ENCODE measurements at regions not wholly inside any gene's neighbourhood (a gene's known extent, or its start where the extent isn't known, plus 50 kb on each side); places are given as distances from the start of the nearest gene placed in this dataset.
"Not testable (repeated sequence)": the region's sequence is repeated elsewhere in the genome, so short reads cannot be mapped to it uniquely, and the experiment has no call there.

GRCh38 chr11:81365496-81365895 lies 1368.2 kb downstream of the FAM181B start:
- DNase-seq: no peak

GRCh38 chr11:81359476-81359875 lies 1374.2 kb downstream of the FAM181B start:
- no peak for DNase-seq

GRCh38 chr11:81345609-81346008 lies 1388.1 kb downstream of the FAM181B start:
- no peak for DNase-seq

DNA sequence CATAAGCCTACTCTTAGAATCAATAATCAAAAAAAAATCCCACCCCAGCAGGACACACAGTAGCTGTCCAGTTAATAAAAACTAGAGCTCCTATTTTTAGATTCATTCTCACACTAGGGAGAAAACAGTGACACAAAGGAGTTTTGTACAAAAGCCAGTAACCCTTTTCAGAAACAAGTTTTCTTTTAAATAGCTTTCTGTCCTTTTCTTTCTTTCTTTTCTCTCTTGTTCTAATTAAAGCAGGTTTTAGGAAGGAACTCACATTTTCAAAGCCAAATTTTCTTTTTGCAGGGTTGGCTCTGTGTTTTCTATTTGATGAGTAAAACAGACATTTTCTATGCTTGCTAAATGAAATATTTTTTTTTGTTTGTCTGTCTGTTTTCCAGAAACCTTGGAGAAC lies 1390.7 kb downstream of the FAM181B start:
- DNase-seq: no peak

- DNase-seq: no peak
These were observed 1393.4 kb downstream of the FAM181B start for GRCh38 chr11:81340225-81340624.

DNA sequence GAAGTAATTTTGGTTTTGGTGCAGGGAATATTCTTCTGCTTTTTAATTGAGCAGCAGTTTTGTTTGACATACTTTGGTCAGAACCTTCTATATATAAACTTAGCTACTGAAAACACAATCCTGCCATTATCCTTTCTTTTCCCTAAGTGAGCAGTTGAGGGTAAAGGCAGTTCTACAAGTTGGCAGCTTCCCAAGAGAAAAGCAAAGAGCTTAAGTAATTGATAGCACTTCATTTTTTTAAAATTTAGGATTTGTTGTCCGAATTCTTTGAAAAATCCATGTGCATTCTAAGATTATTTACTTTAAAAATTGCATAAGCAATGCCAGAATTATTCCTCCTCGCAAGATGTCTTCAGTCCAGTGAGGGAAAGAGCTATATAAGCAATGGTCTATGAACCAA lies 1394.1 kb downstream of the FAM181B start:
- DNase-seq: no peak

- DNase-seq: no peak
These were observed 1395.9 kb downstream of the FAM181B start for GRCh38 chr11:81337756-81338155.

DNA sequence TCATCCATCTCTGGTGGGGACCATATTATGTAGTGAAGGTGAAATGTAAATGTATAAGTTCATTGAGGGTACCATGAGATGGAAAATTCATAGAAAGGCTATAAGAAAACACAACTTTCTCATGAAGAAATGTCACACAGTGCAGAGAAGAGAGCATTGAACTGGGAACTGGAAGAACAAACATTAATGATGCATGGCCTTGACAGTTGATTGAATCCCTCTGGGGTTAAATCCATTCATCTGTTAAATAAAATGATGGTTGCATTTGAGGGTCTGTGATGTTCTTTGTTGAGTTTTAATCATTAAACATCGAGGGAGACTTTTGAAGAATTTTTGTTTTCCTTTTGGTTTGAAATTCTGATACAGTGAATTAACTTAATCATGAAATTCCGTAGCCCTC lies 1401.4 kb downstream of the FAM181B start:
- no peak for DNase-seq

- no peak for DNase-seq
These were observed 1401.9 kb downstream of the FAM181B start for GRCh38 chr11:81331611-81332235.

DNA sequence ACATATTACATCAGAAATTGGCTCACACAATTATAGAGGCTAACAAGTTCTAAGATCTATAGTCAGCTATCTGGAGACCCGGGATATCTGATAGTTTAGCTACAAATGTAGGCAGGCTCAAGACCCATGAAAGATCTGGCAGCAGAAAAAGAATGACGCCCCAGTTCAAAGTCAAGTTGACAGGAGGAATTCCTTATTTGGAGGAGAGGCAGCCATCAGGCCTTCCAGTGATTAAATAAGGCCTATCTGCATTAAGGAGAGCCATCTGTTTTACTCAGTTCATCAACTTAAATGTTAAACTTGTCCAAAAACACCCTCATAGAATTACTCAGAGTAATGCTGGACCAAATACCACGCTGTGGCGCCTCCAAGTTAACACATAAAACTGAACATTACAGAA lies 1402.6 kb downstream of the FAM181B start:
- no peak for DNase-seq

GRCh38 chr11:81303038-81303664 lies 1430.5 kb downstream of the FAM181B start:
- no peak for DNase-seq

DNA sequence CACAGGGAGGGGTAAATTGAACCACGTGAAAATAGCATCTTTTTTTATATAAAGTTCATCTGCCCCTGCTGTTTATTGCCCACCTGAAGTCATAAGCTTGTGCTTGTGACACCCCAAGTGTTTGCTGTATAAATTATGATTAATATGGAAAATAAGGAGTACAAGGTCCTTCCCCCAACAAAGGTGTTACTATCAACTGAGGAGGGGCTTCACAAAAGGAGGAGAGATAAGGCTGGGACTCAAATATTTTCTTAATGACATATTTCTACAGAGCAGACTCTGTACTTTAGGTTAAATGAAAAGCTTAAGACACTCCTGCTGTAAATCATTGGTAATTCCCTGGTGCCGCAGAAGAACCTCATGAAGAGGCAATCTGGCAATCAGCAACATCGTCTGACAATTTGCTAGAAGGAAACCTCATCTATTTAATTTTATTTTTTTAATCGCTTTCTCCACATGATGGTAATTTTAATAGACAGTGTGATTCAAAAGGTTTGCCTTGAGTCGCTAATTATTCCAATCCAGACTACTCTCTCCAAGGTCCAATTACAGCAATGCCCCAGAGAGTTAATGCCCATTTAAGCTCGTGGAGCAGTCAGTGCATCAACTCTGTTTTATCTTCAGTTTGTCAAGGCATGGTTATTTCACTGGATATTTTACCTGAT lies 1432.4 kb downstream of the FAM181B start:
- no peak for DNase-seq

GRCh38 chr11:81286959-81287358 lies 1446.7 kb downstream of the FAM181B start:
- no peak for DNase-seq

DNA sequence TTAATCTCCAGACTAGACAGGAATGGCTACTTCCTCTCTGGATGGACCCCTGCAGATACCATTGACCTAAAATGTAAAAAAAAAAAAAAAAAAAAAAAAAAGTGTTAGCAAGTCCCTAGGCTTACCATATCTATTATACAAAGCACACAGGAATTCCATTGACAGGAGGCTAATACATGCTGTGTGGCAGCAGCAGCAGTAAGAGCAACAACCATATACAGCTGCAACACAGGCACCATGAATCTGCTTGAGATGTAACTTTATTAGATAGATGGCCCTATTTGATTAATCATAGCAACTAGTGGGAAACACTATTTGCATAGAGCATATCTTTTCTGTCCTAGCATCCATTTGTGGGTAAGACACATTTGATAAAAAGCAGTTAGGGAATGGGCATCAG lies 1447.1 kb downstream of the FAM181B start:
- no peak for DNase-seq

- DNase-seq: not testable (repeated sequence)
These were observed 1453.4 kb downstream of the FAM181B start for GRCh38 chr11:81280228-81280627.

GRCh38 chr11:81278991-81279390 lies 1454.7 kb downstream of the FAM181B start:
- no peak for DNase-seq

DNA sequence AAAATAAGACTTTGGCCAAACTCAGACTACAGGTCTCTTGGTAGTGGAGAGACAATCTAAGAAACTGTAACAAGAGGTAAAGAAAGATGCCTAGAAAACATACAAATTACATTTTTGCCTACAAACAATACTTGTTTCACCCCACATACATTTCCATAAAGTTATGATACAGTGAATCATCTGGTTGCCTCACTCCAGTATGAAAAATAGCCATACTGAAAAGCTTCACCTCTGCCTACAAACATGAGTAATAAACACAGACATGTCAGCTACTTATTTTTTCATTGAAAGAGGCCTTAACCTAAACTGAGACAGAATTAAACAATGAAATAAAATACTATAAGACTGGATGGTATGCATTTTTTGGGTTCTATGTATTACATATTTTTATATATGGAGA lies 1463.0 kb downstream of the FAM181B start:
- DNase-seq: no peak

DNA sequence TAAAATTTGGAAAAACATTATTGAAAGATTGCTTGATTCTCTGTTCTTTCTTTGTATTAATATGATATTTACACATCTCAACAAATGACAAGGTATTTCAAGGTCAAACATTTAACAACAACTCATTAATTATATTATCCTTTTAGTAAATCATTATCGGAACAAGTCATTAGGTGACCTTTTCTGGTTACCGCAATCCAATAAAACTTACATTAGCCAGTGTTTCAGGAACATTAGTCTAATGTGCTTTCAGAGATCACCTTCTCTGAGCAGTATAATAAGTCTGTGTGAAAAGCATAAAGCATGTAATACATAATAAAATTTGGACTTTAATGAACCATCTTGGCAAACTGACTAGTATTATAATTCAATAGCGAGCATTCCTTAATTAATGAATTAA lies 1466.4 kb downstream of the FAM181B start:
- no peak for DNase-seq

DNA sequence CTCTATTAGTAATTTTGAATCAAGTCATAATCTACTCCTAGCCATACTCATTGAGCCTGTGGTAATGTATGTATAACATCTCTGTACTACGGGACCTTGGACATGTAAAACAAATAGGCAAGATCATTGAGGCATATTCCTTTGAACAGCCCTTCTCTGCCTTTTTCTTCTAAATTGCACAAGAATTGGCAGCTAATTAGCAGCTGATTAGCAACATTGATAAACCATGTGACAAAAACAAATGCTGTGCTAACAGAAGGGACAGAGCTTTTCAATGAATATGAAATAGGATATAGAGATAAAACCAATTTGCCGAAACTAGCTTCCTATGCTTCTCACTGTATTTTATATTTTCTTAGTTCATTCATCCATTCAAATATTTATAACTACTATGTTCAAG lies 1474.2 kb downstream of the FAM181B start:
- no peak for DNase-seq

- DNase-seq: no peak
These were observed 1477.8 kb downstream of the FAM181B start for GRCh38 chr11:81255895-81256294.

DNA sequence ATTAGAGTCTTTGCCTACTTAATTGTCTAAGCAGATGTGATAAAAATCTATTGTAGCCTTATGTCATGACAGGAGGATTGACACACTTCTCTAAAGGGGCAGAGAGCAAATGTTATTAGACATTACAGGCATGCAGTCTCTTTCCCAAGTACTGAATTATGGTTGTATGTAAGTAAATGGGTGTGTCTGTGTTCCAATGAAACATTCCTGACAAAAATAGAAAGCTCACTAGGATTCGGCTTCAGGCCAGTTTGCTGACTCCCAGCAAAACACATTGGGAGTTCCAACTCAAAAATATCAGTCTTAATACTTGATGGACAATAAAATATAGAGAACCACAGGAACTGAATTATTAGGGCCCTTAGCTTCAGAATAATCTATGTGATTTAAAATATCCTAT lies 1480.4 kb downstream of the FAM181B start:
- DNase-seq: no peak

- DNase-seq: no peak
These were observed 1486.7 kb downstream of the FAM181B start for GRCh38 chr11:81246941-81247340.

- DNase-seq: no peak
These were observed 1487.9 kb downstream of the FAM181B start for GRCh38 chr11:81245791-81246190.

GRCh38 chr11:81241672-81242275 lies 1491.9 kb downstream of the FAM181B start:
- DNase-seq: no peak
